GM23248 (cell line): ENCODE measurements at regions not wholly inside any gene's neighbourhood (a gene's known extent, or its start where the extent isn't known, plus 50 kb on each side); places are given as distances from the start of the nearest gene placed in this dataset.

Experiments
- DNase-seq: peaks from one replicate; pipeline ENCODE4 v3.0.0-alpha.2; 2015
- H2AFZ ChIP-seq: fragments of 200-600 bp; sonication (generic); 2 replicates; pipeline ENCODE4 v1.6.1; 2016; ENCODE audit warnings: antibody characterized with exemption
- H3F3A ChIP-seq: fragments of 200-600 bp; sonication (generic); 2 replicates; pipeline ENCODE4 v1.6.1; 2016; ENCODE audit warnings: mild to moderate bottlenecking, antibody characterized with exemption, mixed run types; ENCODE audit not compliant: insufficient read depth
- H3K27ac ChIP-seq: fragments of 200-600 bp; sonication (generic); 2 replicates; pipeline ENCODE4 v1.5.1; 2016; ENCODE audit warnings: mild to moderate bottlenecking
- H3K27me3 ChIP-seq: fragments of 200-600 bp; sonication (generic); replicated peaks from 2 replicates; pipeline ENCODE4 v1.6.1; 2016; ENCODE audit warnings: mild to moderate bottlenecking; ENCODE audit not compliant: insufficient read depth
- H3K36me3 ChIP-seq: fragments of 200-600 bp; sonication (generic); 2 replicates; pipeline ENCODE4 v1.6.1; 2016; ENCODE audit warnings: low read depth, mild to moderate bottlenecking
- H3K4me1 ChIP-seq: fragments of 200-600 bp; sonication (generic); 2 replicates; pipeline ENCODE4 v1.6.1; 2016; ENCODE audit warnings: mild to moderate bottlenecking; ENCODE audit not compliant: insufficient read depth
- H3K4me2 ChIP-seq: fragments of 200-600 bp; sonication (generic); one replicate; pipeline ENCODE4 v1.6.1; 2016; ENCODE audit warnings: mild to moderate bottlenecking; ENCODE audit not compliant: unreplicated experiment
- H3K4me3 ChIP-seq: fragments of 200-600 bp; sonication (generic); 2 replicates; pipeline ENCODE4 v1.5.1; 2016; ENCODE audit warnings: mild to moderate bottlenecking
- H3K79me2 ChIP-seq: fragments of 200-600 bp; sonication (generic); 2 replicates; pipeline ENCODE4 v1.6.1; 2016; ENCODE audit warnings: mild to moderate bottlenecking; ENCODE audit not compliant: insufficient read depth
- H3K9ac ChIP-seq: fragments of 200-600 bp; sonication (generic); 2 replicates; pipeline ENCODE4 v1.6.1; 2016; ENCODE audit warnings: mild to moderate bottlenecking
- H3K9me2 ChIP-seq: fragments of 200-600 bp; sonication (generic); 2 replicates; pipeline ENCODE4 v1.6.1; 2016; ENCODE audit warnings: mixed run types, mild to moderate bottlenecking, moderate library complexity; ENCODE audit not compliant: insufficient read depth
- H3K9me3 ChIP-seq: fragments of 200-600 bp; sonication (generic); one replicate; pipeline ENCODE4 v1.6.1; 2017; ENCODE audit warnings: low read depth
- H4K20me1 ChIP-seq: fragments of 200-600 bp; sonication (generic); 2 replicates; pipeline ENCODE4 v1.6.0; 2016; ENCODE audit not compliant: insufficient read depth
- EZH2 ChIP-seq: fragments of 200-600 bp; sonication (generic); IDR thresholded peaks from 2 replicates; pipeline ENCODE4 v1.6.1; 2018; ENCODE audit warnings: antibody characterized with exemption, mild to moderate bottlenecking; ENCODE audit not compliant: insufficient read depth, poor library complexity, severe bottlenecking
- EZH2phosphoT487 ChIP-seq: fragments of 200-600 bp; sonication (generic); IDR thresholded peaks from 2 replicates; pipeline ENCODE4 v1.6.1; 2018; ENCODE audit warnings: antibody characterized with exemption, moderate library complexity, mild to moderate bottlenecking, low read depth; ENCODE audit not compliant: insufficient read depth
- WGBS, 2 experiments: methylation state at CpG; one replicate each; pipeline ENCODE4 v1.1.6; 2015 to 2017; ENCODE audit warnings: low lambda C conversion rate in 2 of 2, low coverage in 1 of 2; ENCODE audit errors: missing lambda C conversion rate in 2 of 2; 5-methylcytosine and 5-hydroxymethylcytosine counted together
- in situ Hi-C: fragments of 300-500 bp; cut with MboI; formaldehyde crosslinking; loops from 2 replicates; pipeline ENCODE4 v1.15.0; 2020

GRCh38 chr3:110164632-110165369 lies 827.5 kb upstream of the DPPA4 start:
- DNase-seq: no peak
- in situ Hi-C loops: no loop called here
- peak overlapping the region; percentile 88 for H2AFZ ChIP-seq

DNA sequence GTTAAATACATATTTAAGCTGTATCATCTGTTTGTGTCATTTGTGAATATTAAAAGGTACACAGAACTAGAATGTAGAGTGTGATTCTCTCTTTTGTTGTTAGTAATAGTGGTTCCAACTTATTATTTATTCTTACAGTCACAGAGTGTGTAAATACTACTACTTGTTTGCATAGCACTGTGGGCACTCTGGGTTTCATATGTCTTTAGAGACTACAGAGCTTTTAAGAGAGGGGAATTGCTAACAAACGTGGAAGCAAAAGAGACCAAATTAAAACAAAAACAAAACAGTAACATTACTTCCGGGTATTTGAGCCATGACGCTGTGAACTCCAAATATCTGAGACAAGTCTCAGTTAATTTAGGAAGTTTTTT lies 828.0 kb upstream of the DPPA4 start:
- H2AFZ ChIP-seq: peak overlapping the region; percentile 88
- H3K36me3 ChIP-seq: no peaks in the 10 kb centered on the region
- no peak overlapping the region for H3K27ac ChIP-seq
- no peak overlapping the region for H3K9ac ChIP-seq
- H3K9me3 ChIP-seq: no peaks in the 10 kb centered on the region
- WGBS, 2 experiments: 9 to 11% methylated on average over 3 of the region's 3 CpGs
- in situ Hi-C loops: no loop called here
- no peaks in the 10 kb centered on the region for H3K27me3 ChIP-seq
- no peaks in the 10 kb centered on the region; the same call in 1 of the 2 replicates for H3K9me2 ChIP-seq
- no peaks in the 10 kb centered on the region for H3K4me1 ChIP-seq
- no peak for DNase-seq
- H3K4me3 ChIP-seq: no peak overlapping the region
- no peaks in the 10 kb centered on the region for H3F3A ChIP-seq
- no peaks in the 10 kb centered on the region for H4K20me1 ChIP-seq
- TF ChIP-seq EZH2 (no peak), EZH2phosphoT487 (no peak)
- peak overlapping the region; percentile 24 for H3K4me2 ChIP-seq
- H3K79me2 ChIP-seq: no peaks in the 10 kb centered on the region

More at GRCh38 chr3:110164632-110165369, 827.5 kb upstream of the DPPA4 start:
- TF ChIP-seq EZH2 (no peak), EZH2phosphoT487 (no peak)
- no peaks in the 10 kb centered on the region for H3K79me2 ChIP-seq
- H3K4me1 ChIP-seq: no peaks in the 10 kb centered on the region
- peak overlapping the region; percentile 24 for H3K4me2 ChIP-seq
- no peaks in the 10 kb centered on the region for H3K27me3 ChIP-seq
- 64 to 70% methylated on average over 6 of the region's 6 CpGs for WGBS, 2 experiments
- H3K27ac ChIP-seq: no peak overlapping the region
- H3K9ac ChIP-seq: no peak overlapping the region
- no peaks in the 10 kb centered on the region; the same call in 1 of the 2 replicates for H3K9me2 ChIP-seq
- H3K36me3 ChIP-seq: no peaks in the 10 kb centered on the region
- H3K4me3 ChIP-seq: no peak overlapping the region
- no peaks in the 10 kb centered on the region for H3K9me3 ChIP-seq
- no peaks in the 10 kb centered on the region for H3F3A ChIP-seq
- H4K20me1 ChIP-seq: no peaks in the 10 kb centered on the region

DNA sequence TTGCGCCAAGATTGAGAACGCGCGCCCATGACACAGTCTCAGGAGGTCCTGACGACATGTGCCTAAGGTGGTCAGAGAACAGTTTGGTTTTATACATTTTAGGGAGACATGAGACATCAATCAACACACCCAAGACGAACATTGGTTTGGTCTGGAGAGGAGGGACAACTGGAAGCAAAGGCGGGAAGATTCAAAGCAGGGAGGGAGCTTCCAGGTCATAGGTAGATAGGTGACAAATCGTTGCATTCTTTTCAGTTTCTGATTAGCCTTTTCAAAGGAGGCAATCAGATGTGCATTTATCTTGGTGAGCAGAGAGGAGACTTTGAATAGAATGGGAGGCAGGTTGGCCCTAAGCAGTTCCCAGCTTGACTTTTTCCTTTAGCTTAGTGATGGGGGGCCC lies 828.4 kb upstream of the DPPA4 start:
- WGBS, 2 experiments: 52 to 55% methylated on average over 8 of the region's 8 CpGs
- Histone ChIP-seq H3K4me2 (no peak overlapping the region), H4K20me1 (no peaks in the 10 kb centered on the region), H3K27ac (no peak overlapping the region), H3K4me1 (no peaks in the 10 kb centered on the region), H3K9me2 (no peaks in the 10 kb centered on the region), H2AFZ (peak overlapping the region; percentile 88), H3F3A (no peaks in the 10 kb centered on the region), H3K79me2 (no peaks in the 10 kb centered on the region), H3K9me3 (no peaks in the 10 kb centered on the region), H3K36me3 (no peaks in the 10 kb centered on the region), H3K27me3 (no peaks in the 10 kb centered on the region), H3K4me3 (no peak overlapping the region), H3K9ac (no peak overlapping the region)
- DNase-seq: no peak
- in situ Hi-C loops: no loop called here
- TF ChIP-seq EZH2phosphoT487 (no peak), EZH2 (no peak)

- in situ Hi-C loops: no loop called here
- no peaks in the 10 kb centered on the region for H4K20me1 ChIP-seq
- TF ChIP-seq EZH2phosphoT487 (no peak), EZH2 (no peak)
- no peak overlapping the region for H3K4me2 ChIP-seq
- no peaks in the 10 kb centered on the region for H3K9me2 ChIP-seq
- 64 to 75% methylated on average over 1 of the region's 1 CpG for WGBS, 2 experiments
- H3K4me1 ChIP-seq: no peaks in the 10 kb centered on the region
- no peaks in the 10 kb centered on the region for H3K36me3 ChIP-seq
- H2AFZ ChIP-seq: no peak overlapping the region
- DNase-seq: no peak
- no peaks in the 10 kb centered on the region for H3K79me2 ChIP-seq
- no peak overlapping the region for H3K4me3 ChIP-seq
- no peak overlapping the region for H3K9ac ChIP-seq
- no peaks in the 10 kb centered on the region for H3K9me3 ChIP-seq
- H3F3A ChIP-seq: no peaks in the 10 kb centered on the region
- no peaks in the 10 kb centered on the region for H3K27me3 ChIP-seq
- no peak overlapping the region for H3K27ac ChIP-seq
Measured at GRCh38 chr3:110166791-110167190, 829.4 kb upstream of the DPPA4 start.
